Fibroblast of lung (primary cell): ENCODE measurements at regions not wholly inside any gene's neighbourhood (a gene's known extent, or its start where the extent isn't known, plus 50 kb on each side); places are given as distances from the start of the nearest gene placed in this dataset.

Source experiments
- DNase-seq, 2 donors: peaks; one replicate each; pipeline versions ENCODE4 v3.0.0 to v3.0.0-alpha.2; 2010; ENCODE audit warnings: low read depth in 2 of 2
- H2AFZ ChIP-seq: 2 replicates; pipeline ENCODE4 v1.5.1; 2012; ENCODE audit warnings: low read length, control low read depth, inconsistent platforms
- H3K27ac ChIP-seq: 2 replicates; pipeline ENCODE4 v1.5.1; 2011; ENCODE audit warnings: low read length, control low read depth; ENCODE audit not compliant: insufficient read depth
- H3K27me3 ChIP-seq: 2 replicates; pipeline ENCODE4 v1.5.1; 2011; ENCODE audit warnings: mild to moderate bottlenecking, low read length; ENCODE audit not compliant: control insufficient read depth, insufficient read depth
- H3K36me3 ChIP-seq: 2 replicates; pipeline ENCODE4 v1.5.1; 2011; ENCODE audit warnings: low read length; ENCODE audit not compliant: control insufficient read depth, insufficient read depth
- H3K4me1 ChIP-seq: 2 replicates; pipeline ENCODE4 v1.5.1; 2011; ENCODE audit warnings: low read length; ENCODE audit not compliant: control insufficient read depth, insufficient read depth; ENCODE audit errors: extremely low read depth
- H3K4me2 ChIP-seq: 2 replicates; pipeline ENCODE4 v1.5.1; 2011; ENCODE audit warnings: low read length, control low read depth; ENCODE audit not compliant: insufficient read depth; ENCODE audit errors: extremely low read depth
- H3K4me3 ChIP-seq, 4 experiments: fragments of 200-600 bp in 1 of 4; sonication (generic) in 1 of 4; replicated peaks in 1 of 4; 2 replicates each; pipeline ENCODE4 v1.5.1; 2011 to 2016; ENCODE audit warnings: low read length in 4 of 4, low read depth in 3 of 4, mild to moderate bottlenecking in 3 of 4, control low read depth in 2 of 4, inconsistent platforms in 1 of 4, mixed read lengths in 1 of 4; ENCODE audit not compliant: insufficient read depth in 1 of 4; ENCODE audit errors: control extremely low read depth in 1 of 4
- H3K79me2 ChIP-seq: 2 replicates; pipeline ENCODE4 v1.5.1; 2012; ENCODE audit warnings: mild to moderate bottlenecking, low read length, inconsistent platforms; ENCODE audit not compliant: control insufficient read depth, insufficient read depth
- H3K9ac ChIP-seq: 2 replicates; pipeline ENCODE4 v1.5.1; 2011; ENCODE audit warnings: mild to moderate bottlenecking, low read length, control low read depth; ENCODE audit not compliant: insufficient read depth
- H3K9me3 ChIP-seq: 2 replicates; pipeline ENCODE4 v1.5.1; 2012; ENCODE audit warnings: low read depth, low read length; ENCODE audit not compliant: control insufficient read depth, insufficient read depth
- H4K20me1 ChIP-seq: 2 replicates; pipeline ENCODE4 v1.5.1; 2011; ENCODE audit warnings: low read length; ENCODE audit not compliant: control insufficient read depth, insufficient read depth; ENCODE audit errors: extremely low read depth
- EZH2 ChIP-seq: IDR thresholded peaks from 2 replicates; pipeline ENCODE4 v1.5.1; 2012; ENCODE audit warnings: low read length, control low read depth, mild to moderate bottlenecking; ENCODE audit errors: missing control alignments
- TF ChIP-seq, protein P1 (sequence below), 2 donors: IDR thresholded peaks in 1 of 2; conservative IDR thresholded peaks in 1 of 2; 1 replicate in 1 of 2; 2 replicates in 1 of 2; pipeline ENCODE4 v1.5.1; 2011 to 2012; ENCODE audit warnings: low read length in 2 of 2, control low read depth in 1 of 2, inconsistent platforms in 1 of 2, low read depth in 1 of 2, mild to moderate bottlenecking in 1 of 2

DNA sequence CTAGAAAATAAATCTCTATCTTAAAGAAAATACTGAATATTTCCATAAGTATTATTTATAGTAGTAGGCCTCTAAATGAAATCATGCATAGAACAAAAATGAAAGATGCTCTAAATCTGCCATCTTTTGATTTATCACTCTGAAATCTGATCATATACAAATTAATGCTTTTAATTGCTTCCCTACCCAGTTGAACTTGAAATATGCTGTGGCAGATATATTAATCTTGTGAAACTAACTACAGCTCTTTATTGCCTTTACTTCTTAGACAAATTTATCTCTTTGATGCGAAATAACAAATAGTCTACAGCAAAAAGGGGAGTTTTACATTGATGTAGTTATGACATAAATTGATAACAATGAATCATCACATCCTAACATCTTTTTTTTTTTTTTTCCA, 510.7 kb upstream of the SLITRK6 start:
- no peaks in the 10 kb centered on the region for H3K79me2 ChIP-seq
- no peak overlapping the region for H3K9ac ChIP-seq
- no peak for DNase-seq
- no peak overlapping the region for H3K27ac ChIP-seq
- no peaks in the 10 kb centered on the region for H4K20me1 ChIP-seq
- TF ChIP-seq, protein P1, sequence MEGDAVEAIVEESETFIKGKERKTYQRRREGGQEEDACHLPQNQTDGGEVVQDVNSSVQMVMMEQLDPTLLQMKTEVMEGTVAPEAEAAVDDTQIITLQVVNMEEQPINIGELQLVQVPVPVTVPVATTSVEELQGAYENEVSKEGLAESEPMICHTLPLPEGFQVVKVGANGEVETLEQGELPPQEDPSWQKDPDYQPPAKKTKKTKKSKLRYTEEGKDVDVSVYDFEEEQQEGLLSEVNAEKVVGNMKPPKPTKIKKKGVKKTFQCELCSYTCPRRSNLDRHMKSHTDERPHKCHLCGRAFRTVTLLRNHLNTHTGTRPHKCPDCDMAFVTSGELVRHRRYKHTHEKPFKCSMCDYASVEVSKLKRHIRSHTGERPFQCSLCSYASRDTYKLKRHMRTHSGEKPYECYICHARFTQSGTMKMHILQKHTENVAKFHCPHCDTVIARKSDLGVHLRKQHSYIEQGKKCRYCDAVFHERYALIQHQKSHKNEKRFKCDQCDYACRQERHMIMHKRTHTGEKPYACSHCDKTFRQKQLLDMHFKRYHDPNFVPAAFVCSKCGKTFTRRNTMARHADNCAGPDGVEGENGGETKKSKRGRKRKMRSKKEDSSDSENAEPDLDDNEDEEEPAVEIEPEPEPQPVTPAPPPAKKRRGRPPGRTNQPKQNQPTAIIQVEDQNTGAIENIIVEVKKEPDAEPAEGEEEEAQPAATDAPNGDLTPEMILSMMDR (conservative IDR thresholded peaks at IDR 0.05 in 1 of 2, IDR thresholded peaks at IDR 0.05 in 1 of 2; ENCODE audit: low read depth in 1 of 2, low read length in 2 of 2) = no peak
- no peak for TF ChIP-seq EZH2
- H2AFZ ChIP-seq = no peak overlapping the region
- no peaks in the 10 kb centered on the region for H3K4me1 ChIP-seq
- H3K4me3 ChIP-seq = no peak overlapping the region
- no peaks in the 10 kb centered on the region for H3K27me3 ChIP-seq
- no peaks in the 10 kb centered on the region for H3K36me3 ChIP-seq
- H3K9me3 ChIP-seq = no peaks in the 10 kb centered on the region
- no peak overlapping the region for H3K4me2 ChIP-seq

DNA sequence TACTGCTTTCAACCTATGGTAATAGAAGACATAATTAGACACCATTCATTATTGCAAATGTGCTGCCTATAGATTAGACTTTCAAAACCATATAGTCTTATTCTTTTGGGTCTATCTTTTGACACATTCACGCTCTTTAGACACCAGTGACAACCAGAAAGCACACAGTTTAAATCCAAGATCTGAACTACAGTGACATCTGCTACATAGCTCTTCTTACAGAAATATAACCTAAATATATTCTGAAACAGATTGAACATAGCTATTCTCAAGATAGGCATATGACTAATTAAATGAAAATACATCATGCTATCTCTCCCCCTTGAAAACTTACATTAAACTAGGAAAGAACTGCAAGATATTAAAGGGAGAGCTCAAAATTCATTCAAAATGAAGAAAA, 514.2 kb upstream of the SLITRK6 start:
- no peak overlapping the region for H2AFZ ChIP-seq
- TF ChIP-seq, protein P1 (conservative IDR thresholded peaks at IDR 0.05 in 1 of 2, IDR thresholded peaks at IDR 0.05 in 1 of 2; ENCODE audit: low read depth in 1 of 2, low read length in 2 of 2) = no peak
- TF ChIP-seq EZH2 = no peak
- H3K27me3 ChIP-seq = no peaks in the 10 kb centered on the region
- no peak for DNase-seq
- no peaks in the 10 kb centered on the region for H3K79me2 ChIP-seq
- no peak overlapping the region for H3K9ac ChIP-seq
- H3K4me3 ChIP-seq = no peak overlapping the region
- H3K4me1 ChIP-seq = no peaks in the 10 kb centered on the region
- H4K20me1 ChIP-seq = no peaks in the 10 kb centered on the region
- no peaks in the 10 kb centered on the region for H3K9me3 ChIP-seq
- no peak overlapping the region for H3K27ac ChIP-seq
- no peak overlapping the region for H3K4me2 ChIP-seq
- no peaks in the 10 kb centered on the region for H3K36me3 ChIP-seq

DNA sequence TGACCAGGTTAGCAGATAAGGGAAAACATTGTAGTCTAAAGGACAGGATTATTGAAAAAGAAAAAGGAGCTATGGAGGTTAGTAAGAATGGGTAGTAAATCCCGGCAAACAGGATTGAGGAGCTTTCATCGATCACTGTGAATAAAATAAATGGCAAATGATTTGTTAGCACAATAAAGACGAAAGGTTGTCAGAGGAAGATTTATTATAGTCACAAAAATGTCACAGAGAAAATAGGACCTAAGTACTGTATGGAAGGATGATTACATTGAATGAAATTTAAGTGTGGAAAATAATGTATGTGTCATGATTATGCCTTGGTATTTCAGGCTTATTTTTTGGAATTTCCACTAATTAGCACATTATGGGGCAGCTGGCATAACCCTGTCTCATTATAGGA, 519.2 kb upstream of the SLITRK6 start:
- no peaks in the 10 kb centered on the region for H3K79me2 ChIP-seq
- H3K27me3 ChIP-seq = no peaks in the 10 kb centered on the region
- H3K27ac ChIP-seq = no peak overlapping the region
- no peak overlapping the region for H3K4me3 ChIP-seq
- no peaks in the 10 kb centered on the region for H4K20me1 ChIP-seq
- TF ChIP-seq, protein P1 (conservative IDR thresholded peaks at IDR 0.05 in 1 of 2, IDR thresholded peaks at IDR 0.05 in 1 of 2; ENCODE audit: low read depth in 1 of 2, low read length in 2 of 2) = no peak
- no peak for TF ChIP-seq EZH2
- no peak overlapping the region for H3K9ac ChIP-seq
- H3K4me1 ChIP-seq = no peaks in the 10 kb centered on the region
- no peaks in the 10 kb centered on the region for H3K36me3 ChIP-seq
- no peak overlapping the region for H3K4me2 ChIP-seq
- no peak for DNase-seq
- H2AFZ ChIP-seq = no peak overlapping the region
- H3K9me3 ChIP-seq = no peaks in the 10 kb centered on the region
